Glomerular visceral epithelial cell (primary cell): ENCODE measurements at regions not wholly inside any gene's neighbourhood (a gene's known extent, or its start where the extent isn't known, plus 50 kb on each side); places are given as distances from the start of the nearest gene placed in this dataset.
"Not testable (repeated sequence)": the region's sequence is repeated elsewhere in the genome, so short reads cannot be mapped to it uniquely, and the experiment has no call there.

Experiments used
- DNase-seq: peaks from one replicate; pipeline ENCODE4 v3.0.0-alpha.2; 2016; ENCODE audit errors: extremely low spot score

GRCh38 chr10:33963729-33964128 is 629.3 kb upstream of the NRP1 start:
- DNase-seq = no peak

- DNase-seq = not testable (repeated sequence)
Measured at GRCh38 chr10:33956322-33956721, 621.9 kb upstream of the NRP1 start.

- DNase-seq = no peak
Measured at GRCh38 chr10:33955676-33956075, 621.2 kb upstream of the NRP1 start.

- no peak for DNase-seq
Measured at GRCh38 chr10:33952692-33953360, 618.4 kb upstream of the NRP1 start.

- DNase-seq = no peak
Measured at GRCh38 chr10:33950206-33950605, 615.7 kb upstream of the NRP1 start.

- no peak for DNase-seq
Measured at GRCh38 chr10:33947544-33947943, 613.1 kb upstream of the NRP1 start.

GRCh38 chr10:33945051-33945450 is 610.6 kb upstream of the NRP1 start:
- no peak for DNase-seq

GRCh38 chr10:33942508-33942907 is 608.0 kb upstream of the NRP1 start:
- no peak for DNase-seq

- no peak for DNase-seq
Measured at GRCh38 chr10:33939892-33940291, 605.4 kb upstream of the NRP1 start.

GRCh38 chr10:33939410-33939809 is 604.9 kb upstream of the NRP1 start:
- DNase-seq = no peak

- no peak for DNase-seq
Measured at GRCh38 chr10:33938001-33938400, 603.5 kb upstream of the NRP1 start.

- DNase-seq = no peak
Measured at GRCh38 chr10:33937036-33937730, 602.7 kb upstream of the NRP1 start.

- DNase-seq = no peak
Measured at GRCh38 chr10:33935350-33935749, 600.9 kb upstream of the NRP1 start.

GRCh38 chr10:33930079-33930478 is 595.6 kb upstream of the NRP1 start:
- DNase-seq = no peak

GRCh38 chr10:33927347-33927746 is 592.9 kb upstream of the NRP1 start:
- DNase-seq = peak; percentile 65

GRCh38 chr10:33921970-33922605 is 587.6 kb upstream of the NRP1 start:
- DNase-seq = peak; percentile 22

GRCh38 chr10:33920351-33920750 is 585.9 kb upstream of the NRP1 start:
- DNase-seq = no peak

GRCh38 chr10:33919244-33919643 is 584.8 kb upstream of the NRP1 start:
- no peak for DNase-seq

- DNase-seq = no peak
Measured at GRCh38 chr10:33917069-33917780, 582.8 kb upstream of the NRP1 start.

- DNase-seq = no peak
Measured at GRCh38 chr10:33914746-33915145, 580.3 kb upstream of the NRP1 start.

GRCh38 chr10:33913194-33913593 is 578.7 kb upstream of the NRP1 start:
- no peak for DNase-seq

GRCh38 chr10:33909476-33909875 is 575.0 kb upstream of the NRP1 start:
- not testable (repeated sequence) for DNase-seq
